ENCODE measurements at regions not wholly inside any gene's neighbourhood (a gene's known extent, or its start where the extent isn't known, plus 50 kb on each side); places are given as distances from the start of the nearest gene placed in this dataset.
A peak's percentile ranks its signal among the peaks of the same experiment; 100 is the strongest.

GRCh38 chr14:97359341-97359740, 562.2 kb downstream of the VRK1 start:
- Mint-ChIP-seq H3K4me3 (no peak overlapping the region), H3K36me3 (ENCODE audit: low read depth) (no peaks in the 10 kb centered on the region), H3K27me3 (peaks cover 4% of the 10 kb centered on the region), H3K4me1 (no peaks in the 10 kb centered on the region), H3K27ac (no peak overlapping the region), H3K9me3 (peaks cover 6% of the 10 kb centered on the region)
- intact Hi-C loops (cut with micrococcal nuclease) = no loop called here
- no peak for DNase-seq

DNA sequence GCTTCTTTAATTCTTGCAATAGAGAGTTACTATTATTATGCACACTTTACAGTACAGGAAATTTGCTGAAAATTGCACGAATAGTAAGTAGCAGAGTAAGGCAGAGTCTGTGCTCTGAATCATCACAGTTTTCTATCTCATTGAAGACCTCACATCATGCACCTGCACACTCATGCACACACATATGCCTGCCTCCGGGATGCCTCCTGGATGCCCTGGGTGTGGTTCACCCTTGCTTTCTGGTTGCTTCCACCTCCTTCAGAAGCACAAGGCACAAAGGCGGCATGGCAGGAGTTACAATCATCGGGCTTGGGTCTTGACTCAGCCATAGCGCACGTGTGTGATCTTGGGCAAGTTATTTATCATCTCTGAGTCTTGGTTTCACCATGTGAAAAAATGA, 564.0 kb downstream of the VRK1 start:
- H3K27me3 Mint-ChIP-seq = peaks cover 4% of the 10 kb centered on the region
- H3K4me3 Mint-ChIP-seq = no peak overlapping the region
- H3K9me3 Mint-ChIP-seq = peaks cover 6% of the 10 kb centered on the region
- intact Hi-C loops (cut with micrococcal nuclease) = no loop called here
- H3K4me1 Mint-ChIP-seq = no peaks in the 10 kb centered on the region
- no peak overlapping the region for H3K27ac Mint-ChIP-seq
- H3K36me3 Mint-ChIP-seq (ENCODE audit: low read depth) = no peaks in the 10 kb centered on the region
- DNase-seq = no peak

GRCh38 chr14:97361958-97362357, 564.8 kb downstream of the VRK1 start:
- H3K27me3 Mint-ChIP-seq = peaks cover 4% of the 10 kb centered on the region
- no peak overlapping the region for H3K27ac Mint-ChIP-seq
- H3K4me1 Mint-ChIP-seq = no peaks in the 10 kb centered on the region
- no peak for DNase-seq
- peaks cover 6% of the 10 kb centered on the region for H3K9me3 Mint-ChIP-seq
- no peaks in the 10 kb centered on the region for H3K36me3 Mint-ChIP-seq (ENCODE audit: low read depth)
- no peak overlapping the region for H3K4me3 Mint-ChIP-seq
- intact Hi-C loops (cut with micrococcal nuclease) = no loop called here

GRCh38 chr14:97366400-97366799, 569.2 kb downstream of the VRK1 start:
- DNase-seq = no peak
- no peak overlapping the region for H3K4me3 Mint-ChIP-seq
- no peaks in the 10 kb centered on the region for H3K9me3 Mint-ChIP-seq
- no peaks in the 10 kb centered on the region for H3K4me1 Mint-ChIP-seq
- H3K36me3 Mint-ChIP-seq (ENCODE audit: low read depth) = no peaks in the 10 kb centered on the region
- H3K27me3 Mint-ChIP-seq = no peaks in the 10 kb centered on the region
- intact Hi-C loops (cut with micrococcal nuclease) = no loop called here
- H3K27ac Mint-ChIP-seq = no peak overlapping the region

DNA sequence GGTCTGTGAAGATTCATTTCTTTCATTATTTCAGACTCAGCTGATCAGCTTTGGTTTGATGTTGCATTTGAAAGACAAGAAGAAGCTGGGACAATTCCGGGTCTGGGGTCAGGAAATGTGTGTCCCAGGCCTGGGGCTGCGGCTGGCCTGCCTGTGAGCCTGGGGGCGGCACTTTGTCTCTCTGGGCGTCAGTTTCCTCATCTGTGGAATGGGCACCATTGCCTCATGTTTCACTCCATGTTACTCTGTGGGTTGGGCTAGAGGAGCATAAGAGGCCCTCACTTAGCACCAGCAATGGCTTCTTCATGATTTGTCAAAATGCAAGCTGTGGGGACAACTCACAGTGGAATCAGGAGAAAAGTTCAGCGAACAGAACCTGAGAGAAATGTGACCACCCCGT, 570.1 kb downstream of the VRK1 start:
- Mint-ChIP-seq H3K27me3 (no peaks in the 10 kb centered on the region), H3K4me3 (no peak overlapping the region), H3K36me3 (ENCODE audit: low read depth) (no peaks in the 10 kb centered on the region), H3K27ac (no peak overlapping the region), H3K4me1 (no peaks in the 10 kb centered on the region), H3K9me3 (no peaks in the 10 kb centered on the region)
- no peak for DNase-seq
- intact Hi-C loops (cut with micrococcal nuclease) = no loop called here

DNA sequence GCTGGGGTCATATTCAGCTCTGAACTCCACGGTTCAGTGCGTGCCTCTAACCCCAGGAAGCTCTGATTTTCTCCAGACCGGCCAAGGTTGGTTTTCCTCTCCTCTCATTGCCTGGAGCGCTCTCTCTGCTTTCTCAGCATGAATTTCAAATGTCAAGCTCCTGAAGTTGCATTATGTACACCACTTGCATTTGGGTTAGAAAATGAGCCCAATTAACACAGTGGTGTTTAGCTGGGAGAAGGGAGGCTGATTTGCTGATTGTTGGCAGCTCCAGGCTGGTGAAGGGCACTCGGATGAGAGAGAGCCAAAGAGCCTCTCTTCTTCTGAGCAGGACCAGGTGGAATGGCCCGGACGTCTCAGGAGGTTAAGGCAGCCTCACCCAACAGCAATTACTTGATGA, 570.9 kb downstream of the VRK1 start:
- DNase-seq = no peak
- Mint-ChIP-seq H3K4me3 (no peak overlapping the region), H3K27ac (no peak overlapping the region), H3K4me1 (no peaks in the 10 kb centered on the region), H3K9me3 (no peaks in the 10 kb centered on the region), H3K27me3 (no peaks in the 10 kb centered on the region), H3K36me3 (ENCODE audit: low read depth) (no peaks in the 10 kb centered on the region)
- intact Hi-C loops (cut with micrococcal nuclease) = no loop called here

DNA sequence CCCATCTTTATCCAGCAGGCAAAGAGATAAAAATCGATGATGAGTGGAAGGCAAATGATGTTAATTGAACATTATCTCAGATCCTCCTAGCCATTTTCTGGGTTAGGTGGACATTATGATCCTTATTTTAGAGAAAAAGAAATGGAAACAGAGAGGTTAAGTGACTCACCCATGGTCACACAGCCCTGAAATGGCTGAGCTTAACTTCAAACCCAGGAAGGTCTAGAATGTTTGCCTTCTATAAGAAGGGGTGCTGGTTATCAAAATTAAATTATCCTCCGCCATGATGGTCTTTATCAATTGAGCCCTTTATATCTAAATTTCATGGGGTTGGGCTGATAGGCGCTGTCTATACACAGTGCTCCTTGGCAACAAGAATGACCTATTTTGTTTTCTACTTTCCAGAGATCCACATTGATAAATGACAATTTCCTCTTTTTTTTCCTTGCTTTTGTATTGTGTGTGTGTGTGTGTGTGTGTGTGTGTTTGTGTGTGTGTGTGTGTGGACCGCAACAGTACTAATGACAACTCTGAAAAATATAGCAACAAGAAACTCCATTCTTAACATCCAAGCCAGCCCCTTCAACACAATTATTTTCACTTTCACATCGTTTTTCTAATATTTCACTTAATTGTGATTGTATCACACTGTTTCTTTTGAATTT, 571.9 kb downstream of the VRK1 start:
- Mint-ChIP-seq H3K4me1 (peaks cover 4% of the 10 kb centered on the region), H3K9me3 (no peaks in the 10 kb centered on the region), H3K36me3 (ENCODE audit: low read depth) (no peaks in the 10 kb centered on the region), H3K27ac (no peak overlapping the region), H3K4me3 (no peak overlapping the region), H3K27me3 (peaks cover 2% of the 10 kb centered on the region)
- DNase-seq = no peak
- intact Hi-C loops (cut with micrococcal nuclease) = no loop called here

- intact Hi-C loops (cut with micrococcal nuclease) = no loop called here
- H3K4me3 Mint-ChIP-seq = no peak overlapping the region
- peaks cover 2% of the 10 kb centered on the region for H3K27me3 Mint-ChIP-seq
- no peaks in the 10 kb centered on the region for H3K9me3 Mint-ChIP-seq
- DNase-seq = no peak
- H3K4me1 Mint-ChIP-seq = peaks cover 11% of the 10 kb centered on the region
- H3K36me3 Mint-ChIP-seq (ENCODE audit: low read depth) = no peaks in the 10 kb centered on the region
- no peak overlapping the region for H3K27ac Mint-ChIP-seq
Observed at GRCh38 chr14:97369901-97370300, 572.7 kb downstream of the VRK1 start.

DNA sequence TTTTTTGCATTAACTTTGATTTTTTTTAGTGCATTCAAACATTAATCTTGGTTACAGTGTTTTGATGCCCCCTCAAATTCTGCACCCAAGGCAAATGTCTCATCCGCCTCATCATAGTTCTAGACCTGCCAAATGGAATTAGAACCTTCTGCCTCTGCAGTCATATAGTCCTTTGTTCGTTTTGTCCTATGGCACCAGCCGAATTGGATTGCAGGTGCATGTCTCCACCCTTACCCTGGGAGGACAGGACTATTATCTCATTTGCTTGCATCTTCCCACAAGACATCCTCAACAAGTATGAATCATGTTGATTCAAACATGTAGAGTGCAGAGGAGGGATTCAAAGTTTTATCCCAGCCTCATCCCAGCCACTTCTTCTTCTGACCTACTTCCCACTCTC, 579.1 kb downstream of the VRK1 start:
- Mint-ChIP-seq H3K4me3 (no peak overlapping the region), H3K36me3 (ENCODE audit: low read depth) (no peaks in the 10 kb centered on the region), H3K27me3 (peaks cover 2% of the 10 kb centered on the region), H3K4me1 (peaks cover 46% of the 10 kb centered on the region), H3K27ac (no peak overlapping the region), H3K9me3 (peaks cover 4% of the 10 kb centered on the region)
- no peak for DNase-seq
- intact Hi-C loops (cut with micrococcal nuclease) = no loop called here

GRCh38 chr14:97377550-97377949, 580.4 kb downstream of the VRK1 start:
- H3K27me3 Mint-ChIP-seq = peaks cover 2% of the 10 kb centered on the region
- H3K27ac Mint-ChIP-seq = no peak overlapping the region

DNA sequence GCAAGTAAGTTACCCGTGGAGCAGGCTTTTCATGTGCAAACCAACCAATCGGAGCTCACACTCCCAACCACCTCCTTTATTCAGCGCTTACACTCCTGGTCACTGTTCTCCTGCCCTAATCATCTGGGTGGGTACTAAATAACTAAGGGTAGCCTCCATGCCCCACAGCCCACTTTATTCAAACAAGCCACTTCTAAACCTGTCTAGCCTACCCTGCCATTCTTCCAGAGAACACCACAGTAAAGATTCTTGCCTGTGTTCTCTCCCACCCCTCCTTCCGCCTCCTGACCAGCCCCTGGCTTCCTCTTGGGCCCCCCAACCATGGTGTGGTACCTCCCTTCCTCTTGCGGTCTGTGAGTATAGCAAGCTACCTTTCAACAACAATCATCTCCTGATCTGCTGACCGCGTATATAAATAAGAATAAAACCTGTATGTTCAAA, 581.9 kb downstream of the VRK1 start:
- Mint-ChIP-seq H3K27me3 (no peaks in the 10 kb centered on the region), H3K4me1 (peaks cover 49% of the 10 kb centered on the region), H3K9me3 (peaks cover 10% of the 10 kb centered on the region), H3K36me3 (ENCODE audit: low read depth) (peaks cover 3% of the 10 kb centered on the region), H3K4me3 (peak overlapping the region; percentile 45), H3K27ac (peak overlapping the region; percentile 67)
- intact Hi-C loops (cut with micrococcal nuclease) = no loop called here
- peak; percentile 75 for DNase-seq

More at GRCh38 chr14:97377550-97377949, 580.4 kb downstream of the VRK1 start:
- Mint-ChIP-seq H3K9me3 (peaks cover 10% of the 10 kb centered on the region), H3K4me3 (no peak overlapping the region), H3K4me1 (peaks cover 55% of the 10 kb centered on the region), H3K36me3 (ENCODE audit: low read depth) (peaks cover 3% of the 10 kb centered on the region)
- DNase-seq = no peak
- intact Hi-C loops (cut with micrococcal nuclease) = no loop called here

DNA sequence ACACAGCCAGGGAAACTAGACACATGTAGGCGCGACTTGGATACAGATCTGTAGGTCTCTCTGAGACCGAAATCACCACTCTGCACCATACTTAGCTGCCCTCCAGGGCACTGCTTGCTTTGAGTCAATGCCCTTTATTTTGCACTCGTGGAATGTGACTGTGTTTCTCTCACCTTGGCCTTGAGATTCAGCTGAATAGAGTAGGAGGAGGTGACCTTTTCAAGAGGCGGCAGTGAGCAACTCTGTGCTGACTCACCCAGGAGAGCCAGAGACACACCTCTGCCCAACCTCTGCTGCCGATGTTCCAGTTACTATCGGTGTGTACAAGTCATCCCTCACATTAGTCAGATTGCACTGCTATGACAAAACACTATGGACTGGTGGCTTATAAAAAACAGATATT, 583.4 kb downstream of the VRK1 start:
- Mint-ChIP-seq H3K27me3 (no peaks in the 10 kb centered on the region), H3K4me1 (peaks cover 43% of the 10 kb centered on the region), H3K9me3 (peaks cover 18% of the 10 kb centered on the region), H3K4me3 (peak overlapping the region; percentile 33), H3K27ac (peak overlapping the region; percentile 78), H3K36me3 (ENCODE audit: low read depth) (peaks cover 3% of the 10 kb centered on the region)
- intact Hi-C loops (cut with micrococcal nuclease) = loop anchor here (1.0 to 10.0 kb wide), 7 partner anchors 28 to 854 kb away; no protein-coding TSS in a partner anchor
- DNase-seq = peak; percentile 74

GRCh38 chr14:97381309-97381708, 584.1 kb downstream of the VRK1 start:
- H3K4me3 Mint-ChIP-seq = no peak overlapping the region
- peak; percentile 69 for DNase-seq
- intact Hi-C loops (cut with micrococcal nuclease) = loop anchor here (5.0 to 10.0 kb wide), 3 partner anchors 74 to 323 kb away; no protein-coding TSS in a partner anchor
- H3K9me3 Mint-ChIP-seq = peaks cover 21% of the 10 kb centered on the region
- H3K27me3 Mint-ChIP-seq = no peaks in the 10 kb centered on the region
- H3K36me3 Mint-ChIP-seq (ENCODE audit: low read depth) = peaks cover 3% of the 10 kb centered on the region
- peak overlapping the region; percentile 78 for H3K27ac Mint-ChIP-seq
- H3K4me1 Mint-ChIP-seq = peaks cover 45% of the 10 kb centered on the region

GRCh38 chr14:97382616-97383226, 585.5 kb downstream of the VRK1 start:
- H3K4me1 Mint-ChIP-seq = peaks cover 54% of the 10 kb centered on the region
- intact Hi-C loops (cut with micrococcal nuclease) = loop anchor here (5.0 to 10.0 kb wide), 3 partner anchors 75 to 322 kb away; no protein-coding TSS in a partner anchor

More at GRCh38 chr14:97382616-97383226, 585.5 kb downstream of the VRK1 start:
- H3K4me3 Mint-ChIP-seq = no peak overlapping the region
- DNase-seq = no peak
- H3K9me3 Mint-ChIP-seq = peaks cover 21% of the 10 kb centered on the region
- no peak overlapping the region for H3K27ac Mint-ChIP-seq
- peaks cover 3% of the 10 kb centered on the region for H3K36me3 Mint-ChIP-seq (ENCODE audit: low read depth)
- no peaks in the 10 kb centered on the region for H3K27me3 Mint-ChIP-seq

Measured in activated CD4-positive, alpha-beta T cell treated with anti-CD3 and anti-CD28 coated beads, Interleukin-2, amount 10 ng/mL, durations not matched to agents 24 days and 14 days (primary cell).